GM19351 (cell line): ENCODE measurements at regions not wholly inside any gene's neighbourhood (a gene's known extent, or its start where the extent isn't known, plus 50 kb on each side); places are given as distances from the start of the nearest gene placed in this dataset.
"Not testable (repeated sequence)": the region's sequence is repeated elsewhere in the genome, so short reads cannot be mapped to it uniquely, and the experiment has no call there.

Source experiments
- ATAC-seq: cut with Tn5 transposase; IDR thresholded peaks from one replicate; pipeline ENCODE4 v1.9.1; 2021; ENCODE audit warnings: mild to moderate bottlenecking, moderate library complexity; ENCODE audit not compliant: unreplicated experiment

- ATAC-seq = no peak
Observed at GRCh38 chr10:109218207-109218606, 705.1 kb downstream of the XPNPEP1 start.

GRCh38 chr10:109215291-109216075 is 707.8 kb downstream of the XPNPEP1 start:
- ATAC-seq = no peak

GRCh38 chr10:109214891-109215290 is 708.4 kb downstream of the XPNPEP1 start:
- ATAC-seq = not testable (repeated sequence)

- ATAC-seq = no peak
Observed at GRCh38 chr10:109207361-109207760, 716.0 kb downstream of the XPNPEP1 start.

- ATAC-seq = no peak
Observed at GRCh38 chr10:109205929-109206585, 717.3 kb downstream of the XPNPEP1 start.

- ATAC-seq = no peak
Observed at GRCh38 chr10:109203646-109204353, 719.5 kb downstream of the XPNPEP1 start.

- ATAC-seq = no peak
Observed at GRCh38 chr10:109202111-109202510, 721.2 kb downstream of the XPNPEP1 start.

GRCh38 chr10:109200646-109201045 is 722.7 kb downstream of the XPNPEP1 start:
- ATAC-seq = no peak

- ATAC-seq = no peak
Observed at GRCh38 chr10:109191823-109192222, 731.5 kb downstream of the XPNPEP1 start.

GRCh38 chr10:109191341-109191740 is 732.0 kb downstream of the XPNPEP1 start:
- no peak for ATAC-seq

GRCh38 chr10:109187677-109188076 is 735.6 kb downstream of the XPNPEP1 start:
- no peak for ATAC-seq

GRCh38 chr10:109183366-109183765 is 739.9 kb downstream of the XPNPEP1 start:
- ATAC-seq = no peak

- no peak for ATAC-seq
Observed at GRCh38 chr10:109178591-109178990, 744.7 kb downstream of the XPNPEP1 start.

GRCh38 chr10:109174526-109174925 is 748.8 kb downstream of the XPNPEP1 start:
- ATAC-seq = no peak

GRCh38 chr10:109173937-109174336 is 749.4 kb downstream of the XPNPEP1 start:
- no peak for ATAC-seq

GRCh38 chr10:109173121-109173520 is 750.2 kb downstream of the XPNPEP1 start:
- no peak for ATAC-seq

- ATAC-seq = no peak
Observed at GRCh38 chr10:109166935-109167334, 756.4 kb downstream of the XPNPEP1 start.

GRCh38 chr10:109159351-109159750 is 764.0 kb downstream of the XPNPEP1 start:
- ATAC-seq = no peak

GRCh38 chr10:109156396-109156795 is 766.9 kb downstream of the XPNPEP1 start:
- ATAC-seq = no peak

GRCh38 chr10:109149666-109150350 is 773.5 kb downstream of the XPNPEP1 start:
- ATAC-seq = no peak

- ATAC-seq = no peak
Observed at GRCh38 chr10:109127363-109127762, 795.9 kb downstream of the XPNPEP1 start.
